GM23338 (cell line): ENCODE measurements at regions not wholly inside any gene's neighbourhood (a gene's known extent, or its start where the extent isn't known, plus 50 kb on each side); places are given as distances from the start of the nearest gene placed in this dataset.

Source experiments
- CREB1 ChIP-seq: fragments of 250-450 bp; sonication (Bioruptor Pico); IDR thresholded peaks from 2 replicates; pipeline ENCODE4 v1.5.0; 2020; ENCODE audit warnings: low read depth, mild to moderate bottlenecking, moderate library complexity
- EZH2 ChIP-seq: fragments of 200-600 bp; sonication (generic); IDR thresholded peaks from one replicate; pipeline ENCODE4 v1.8.0; 2017; ENCODE audit warnings: antibody characterized with exemption, mild to moderate bottlenecking, low read depth; ENCODE audit not compliant: unreplicated experiment
- EZH2phosphoT487 ChIP-seq: fragments of 200-600 bp; sonication (generic); IDR thresholded peaks from one replicate; pipeline ENCODE4 v1.8.1; 2018; ENCODE audit warnings: antibody characterized with exemption; ENCODE audit not compliant: unreplicated experiment
- JUNB ChIP-seq: IDR thresholded peaks from one replicate; pipeline ENCODE4 v1.6.1; 2016; ENCODE audit warnings: antibody characterized with exemption; ENCODE audit not compliant: unreplicated experiment
- POLR2AphosphoS5 ChIP-seq: IDR thresholded peaks from 2 replicates; pipeline ENCODE4 v1.6.1; 2016; ENCODE audit warnings: antibody characterized with exemption, low read depth
- ZNF331 ChIP-seq: fragments of 250-450 bp; sonication (Bioruptor Pico); IDR thresholded peaks from 2 replicates; pipeline ENCODE4 v1.5.0; 2020; ENCODE audit warnings: low read depth, mild to moderate bottlenecking, moderate library complexity
- TF ChIP-seq, protein P1 (sequence below), 2 experiments: fragments of 200-600 bp in 1 of 2; sonication (generic) in 1 of 2; conservative IDR thresholded peaks; 2 replicates each; pipeline versions ENCODE4 v1.5.1 to v1.6.1; 2016 to 2017; ENCODE audit warnings: antibody characterized with exemption in 2 of 2, low read depth in 2 of 2, mild to moderate bottlenecking in 2 of 2, moderate library complexity in 1 of 2
- TF ChIP-seq, protein P2 (sequence below): IDR thresholded peaks from one replicate; pipeline ENCODE4 v1.6.1; 2018; ENCODE audit warnings: antibody characterized with exemption; ENCODE audit not compliant: unreplicated experiment
- TF ChIP-seq, protein P3 (sequence below): IDR thresholded peaks from 2 replicates; pipeline ENCODE4 v1.6.1; 2016; ENCODE audit warnings: antibody characterized with exemption

DNA sequence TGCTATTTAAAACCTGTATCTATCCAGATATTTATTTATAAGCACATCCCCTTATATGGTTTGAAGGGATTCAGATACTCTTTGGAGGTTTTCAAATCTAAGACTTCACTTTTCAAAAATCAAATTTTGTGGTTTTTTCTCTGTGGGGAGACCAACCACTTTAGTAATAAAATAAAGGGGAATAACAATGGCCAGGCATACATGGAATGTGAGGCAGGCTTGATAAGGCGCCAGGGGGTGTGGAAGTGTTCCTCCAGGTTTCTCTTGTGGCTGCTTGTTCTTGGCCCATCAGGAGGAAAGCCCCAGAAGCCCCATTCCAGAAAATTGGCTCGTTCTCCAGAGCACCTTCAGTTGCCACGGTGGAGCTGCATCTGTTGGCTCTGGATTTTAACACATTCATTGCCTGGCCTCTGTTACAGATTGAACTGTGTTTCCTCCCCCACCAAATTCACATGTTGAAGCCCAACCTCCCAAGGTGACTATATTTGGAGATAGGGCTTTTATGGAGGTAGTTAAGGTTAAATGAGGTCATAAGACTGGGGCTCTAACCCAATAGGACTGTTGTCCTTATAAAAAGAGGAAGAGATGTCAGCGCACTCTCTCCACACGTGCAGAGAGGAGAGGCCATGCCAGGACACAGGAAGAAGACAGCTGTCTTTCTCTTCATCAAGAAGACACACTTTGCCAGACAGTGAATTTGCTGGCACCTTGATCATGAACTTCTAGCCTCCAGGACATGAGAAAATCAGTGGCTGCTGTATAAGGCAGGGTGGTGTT lies 195.9 kb downstream of the TMEM38B start:
- TF ChIP-seq, protein P1, sequence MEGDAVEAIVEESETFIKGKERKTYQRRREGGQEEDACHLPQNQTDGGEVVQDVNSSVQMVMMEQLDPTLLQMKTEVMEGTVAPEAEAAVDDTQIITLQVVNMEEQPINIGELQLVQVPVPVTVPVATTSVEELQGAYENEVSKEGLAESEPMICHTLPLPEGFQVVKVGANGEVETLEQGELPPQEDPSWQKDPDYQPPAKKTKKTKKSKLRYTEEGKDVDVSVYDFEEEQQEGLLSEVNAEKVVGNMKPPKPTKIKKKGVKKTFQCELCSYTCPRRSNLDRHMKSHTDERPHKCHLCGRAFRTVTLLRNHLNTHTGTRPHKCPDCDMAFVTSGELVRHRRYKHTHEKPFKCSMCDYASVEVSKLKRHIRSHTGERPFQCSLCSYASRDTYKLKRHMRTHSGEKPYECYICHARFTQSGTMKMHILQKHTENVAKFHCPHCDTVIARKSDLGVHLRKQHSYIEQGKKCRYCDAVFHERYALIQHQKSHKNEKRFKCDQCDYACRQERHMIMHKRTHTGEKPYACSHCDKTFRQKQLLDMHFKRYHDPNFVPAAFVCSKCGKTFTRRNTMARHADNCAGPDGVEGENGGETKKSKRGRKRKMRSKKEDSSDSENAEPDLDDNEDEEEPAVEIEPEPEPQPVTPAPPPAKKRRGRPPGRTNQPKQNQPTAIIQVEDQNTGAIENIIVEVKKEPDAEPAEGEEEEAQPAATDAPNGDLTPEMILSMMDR (conservative IDR thresholded peaks at IDR 0.05; ENCODE audit: low read depth in 2 of 2) = no peak
- TF ChIP-seq, protein P2, sequence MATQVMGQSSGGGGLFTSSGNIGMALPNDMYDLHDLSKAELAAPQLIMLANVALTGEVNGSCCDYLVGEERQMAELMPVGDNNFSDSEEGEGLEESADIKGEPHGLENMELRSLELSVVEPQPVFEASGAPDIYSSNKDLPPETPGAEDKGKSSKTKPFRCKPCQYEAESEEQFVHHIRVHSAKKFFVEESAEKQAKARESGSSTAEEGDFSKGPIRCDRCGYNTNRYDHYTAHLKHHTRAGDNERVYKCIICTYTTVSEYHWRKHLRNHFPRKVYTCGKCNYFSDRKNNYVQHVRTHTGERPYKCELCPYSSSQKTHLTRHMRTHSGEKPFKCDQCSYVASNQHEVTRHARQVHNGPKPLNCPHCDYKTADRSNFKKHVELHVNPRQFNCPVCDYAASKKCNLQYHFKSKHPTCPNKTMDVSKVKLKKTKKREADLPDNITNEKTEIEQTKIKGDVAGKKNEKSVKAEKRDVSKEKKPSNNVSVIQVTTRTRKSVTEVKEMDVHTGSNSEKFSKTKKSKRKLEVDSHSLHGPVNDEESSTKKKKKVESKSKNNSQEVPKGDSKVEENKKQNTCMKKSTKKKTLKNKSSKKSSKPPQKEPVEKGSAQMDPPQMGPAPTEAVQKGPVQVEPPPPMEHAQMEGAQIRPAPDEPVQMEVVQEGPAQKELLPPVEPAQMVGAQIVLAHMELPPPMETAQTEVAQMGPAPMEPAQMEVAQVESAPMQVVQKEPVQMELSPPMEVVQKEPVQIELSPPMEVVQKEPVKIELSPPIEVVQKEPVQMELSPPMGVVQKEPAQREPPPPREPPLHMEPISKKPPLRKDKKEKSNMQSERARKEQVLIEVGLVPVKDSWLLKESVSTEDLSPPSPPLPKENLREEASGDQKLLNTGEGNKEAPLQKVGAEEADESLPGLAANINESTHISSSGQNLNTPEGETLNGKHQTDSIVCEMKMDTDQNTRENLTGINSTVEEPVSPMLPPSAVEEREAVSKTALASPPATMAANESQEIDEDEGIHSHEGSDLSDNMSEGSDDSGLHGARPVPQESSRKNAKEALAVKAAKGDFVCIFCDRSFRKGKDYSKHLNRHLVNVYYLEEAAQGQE = no peak
- TF ChIP-seq CREB1 (CRISPR knock-in tag) = no peak
- no peak for TF ChIP-seq EZH2
- no peak for TF ChIP-seq POLR2AphosphoS5
- TF ChIP-seq EZH2phosphoT487 = no peak
- no peak for TF ChIP-seq ZNF331
- TF ChIP-seq, protein P3, sequence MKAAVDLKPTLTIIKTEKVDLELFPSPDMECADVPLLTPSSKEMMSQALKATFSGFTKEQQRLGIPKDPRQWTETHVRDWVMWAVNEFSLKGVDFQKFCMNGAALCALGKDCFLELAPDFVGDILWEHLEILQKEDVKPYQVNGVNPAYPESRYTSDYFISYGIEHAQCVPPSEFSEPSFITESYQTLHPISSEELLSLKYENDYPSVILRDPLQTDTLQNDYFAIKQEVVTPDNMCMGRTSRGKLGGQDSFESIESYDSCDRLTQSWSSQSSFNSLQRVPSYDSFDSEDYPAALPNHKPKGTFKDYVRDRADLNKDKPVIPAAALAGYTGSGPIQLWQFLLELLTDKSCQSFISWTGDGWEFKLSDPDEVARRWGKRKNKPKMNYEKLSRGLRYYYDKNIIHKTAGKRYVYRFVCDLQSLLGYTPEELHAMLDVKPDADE = no peak
- no peak for TF ChIP-seq JUNB
